Activated CD4-positive, alpha-beta T cell treated with anti-CD3 and anti-CD28 coated beads, Interleukin-2, amount 10 ng/mL, durations not matched to agents 24 days and 14 days (primary cell): ENCODE measurements at regions not wholly inside any gene's neighbourhood (a gene's known extent, or its start where the extent isn't known, plus 50 kb on each side); places are given as distances from the start of the nearest gene placed in this dataset.
"Not testable (repeated sequence)": the region's sequence is repeated elsewhere in the genome, so short reads cannot be mapped to it uniquely, and the experiment has no call there.

Experiments
- DNase-seq: peaks from one replicate; pipeline ENCODE4 v3.0.0; 2022
- H3K27ac Mint-ChIP-seq: one replicate; pipeline ENCODE4 v1.8.0; 2022; ENCODE audit warnings: mild to moderate bottlenecking, mixed read lengths
- H3K27me3 Mint-ChIP-seq: one replicate; pipeline ENCODE4 v1.8.0; 2022; ENCODE audit warnings: mixed read lengths
- H3K36me3 Mint-ChIP-seq: one replicate; pipeline ENCODE4 v1.8.0; 2022; ENCODE audit warnings: low read depth, mild to moderate bottlenecking, mixed read lengths
- H3K4me1 Mint-ChIP-seq: one replicate; pipeline ENCODE4 v1.8.0; 2021; ENCODE audit warnings: mixed read lengths
- H3K4me3 Mint-ChIP-seq: one replicate; pipeline ENCODE4 v1.8.0; 2022; ENCODE audit warnings: mild to moderate bottlenecking, moderate library complexity, mixed read lengths
- H3K9me3 Mint-ChIP-seq: one replicate; pipeline ENCODE4 v1.8.0; 2021; ENCODE audit warnings: mixed read lengths
- intact Hi-C: fragments of 100-400 bp; cut with micrococcal nuclease; formaldehyde crosslinking; loops from one replicate; pipeline ENCODE4 v1.15.1; 2023

GRCh38 chr14:86780876-86781510 lies 1212.0 kb downstream of the GALC start:
- Mint-ChIP-seq H3K9me3 (peaks cover 11% of the 10 kb centered on the region), H3K27me3 (no peaks in the 10 kb centered on the region), H3K4me3 (no peak overlapping the region), H3K27ac (no peak overlapping the region), H3K36me3 (no peaks in the 10 kb centered on the region), H3K4me1 (no peaks in the 10 kb centered on the region)
- intact Hi-C loops, result no loop called here
- no peak for DNase-seq

DNA sequence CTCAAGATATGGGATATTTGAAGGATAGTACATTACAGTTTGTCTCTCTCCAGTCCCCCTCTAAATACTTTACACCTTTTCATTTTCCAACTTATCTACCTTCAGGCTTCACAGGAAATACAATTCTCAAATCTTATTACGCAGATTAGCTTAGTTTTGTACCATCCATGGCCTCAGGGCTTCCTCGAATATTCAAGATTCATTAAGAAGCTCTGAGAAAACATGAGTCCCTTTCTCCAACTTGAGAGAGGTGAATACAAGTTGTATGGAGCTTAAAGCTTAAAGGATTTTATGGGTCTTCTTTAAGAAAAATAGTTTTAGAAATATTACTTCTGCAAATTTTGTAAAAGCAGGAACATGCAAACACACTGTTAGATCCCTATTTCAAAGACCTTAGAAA lies 1212.5 kb downstream of the GALC start:
- DNase-seq, result no peak
- Mint-ChIP-seq H3K9me3 (peaks cover 11% of the 10 kb centered on the region), H3K4me1 (no peaks in the 10 kb centered on the region), H3K27me3 (no peaks in the 10 kb centered on the region), H3K36me3 (no peaks in the 10 kb centered on the region), H3K27ac (no peak overlapping the region), H3K4me3 (no peak overlapping the region)
- intact Hi-C loops, result no loop called here

DNA sequence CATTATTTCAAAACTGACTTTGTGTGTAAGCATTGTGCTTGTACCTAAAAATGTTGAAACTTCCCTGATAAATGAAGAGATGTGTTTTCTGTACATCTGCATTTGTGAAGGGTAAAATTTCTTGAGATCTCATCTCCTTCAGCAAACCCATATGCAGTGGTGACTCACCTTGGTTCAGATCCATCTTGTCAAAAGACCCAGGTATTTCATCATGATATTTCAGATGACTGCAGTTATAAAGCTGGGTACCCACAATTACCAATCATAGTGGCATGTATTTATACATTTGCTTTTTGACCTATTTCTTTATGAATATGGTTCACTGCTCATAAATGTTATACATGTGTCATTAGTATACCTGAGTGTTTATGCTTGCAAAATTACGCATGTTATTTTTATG lies 1213.6 kb downstream of the GALC start:
- H3K36me3 Mint-ChIP-seq, result no peaks in the 10 kb centered on the region
- intact Hi-C loops, result no loop called here

GRCh38 chr14:86777963-86778602 lies 1214.9 kb downstream of the GALC start:
- no peaks in the 10 kb centered on the region for H3K36me3 Mint-ChIP-seq
- intact Hi-C loops, result no loop called here
- H3K27ac Mint-ChIP-seq, result no peak overlapping the region
- no peak for DNase-seq
- H3K4me3 Mint-ChIP-seq, result no peak overlapping the region
- H3K9me3 Mint-ChIP-seq, result peaks cover 7% of the 10 kb centered on the region
- no peaks in the 10 kb centered on the region for H3K27me3 Mint-ChIP-seq
- H3K4me1 Mint-ChIP-seq, result no peaks in the 10 kb centered on the region

More for the DNA sequence above, 1213.6 kb downstream of the GALC start:
- Mint-ChIP-seq H3K27me3 (no peaks in the 10 kb centered on the region), H3K4me3 (no peak overlapping the region), H3K4me1 (no peaks in the 10 kb centered on the region), H3K27ac (no peak overlapping the region), H3K9me3 (peaks cover 7% of the 10 kb centered on the region)
- DNase-seq, result no peak

DNA sequence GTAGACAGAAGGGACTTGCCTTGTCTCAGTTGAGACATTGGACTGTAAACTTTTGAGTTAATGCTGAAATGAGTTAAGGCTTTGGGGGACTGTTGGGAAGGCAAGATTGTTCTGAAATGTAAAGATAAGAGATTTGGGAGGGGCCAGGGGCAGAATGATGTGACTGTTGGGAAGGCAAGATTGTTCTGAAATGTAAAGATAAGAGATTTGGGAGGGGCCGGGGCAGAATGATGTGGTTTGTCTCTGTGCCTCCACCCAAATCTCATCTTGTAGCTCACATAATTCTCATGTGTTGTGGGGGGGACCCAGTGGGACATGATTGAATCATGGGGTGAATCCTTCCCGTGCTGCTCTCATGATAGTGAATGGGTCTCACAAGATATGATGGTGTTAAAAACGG lies 1217.1 kb downstream of the GALC start:
- H3K36me3 Mint-ChIP-seq, DNase-seq, H3K27ac Mint-ChIP-seq, H3K27me3 Mint-ChIP-seq, intact Hi-C loops, H3K4me1 Mint-ChIP-seq, H3K4me3 Mint-ChIP-seq, H3K9me3 Mint-ChIP-seq: not testable (repeated sequence)

GRCh38 chr14:86774916-86775315 lies 1218.1 kb downstream of the GALC start:
- H3K27ac Mint-ChIP-seq, result no peak overlapping the region
- no peaks in the 10 kb centered on the region for H3K4me1 Mint-ChIP-seq
- H3K4me3 Mint-ChIP-seq, result no peak overlapping the region
- DNase-seq, result no peak
- no peaks in the 10 kb centered on the region for H3K27me3 Mint-ChIP-seq
- H3K36me3 Mint-ChIP-seq, result no peaks in the 10 kb centered on the region
- intact Hi-C loops, result no loop called here
- H3K9me3 Mint-ChIP-seq, result peaks cover 4% of the 10 kb centered on the region

- no peaks in the 10 kb centered on the region for H3K27me3 Mint-ChIP-seq
- no peak overlapping the region for H3K27ac Mint-ChIP-seq
- no peak for DNase-seq
- intact Hi-C loops, result no loop called here
- no peaks in the 10 kb centered on the region for H3K4me1 Mint-ChIP-seq
- no peak overlapping the region for H3K4me3 Mint-ChIP-seq
- H3K9me3 Mint-ChIP-seq, result peaks cover 4% of the 10 kb centered on the region
- H3K36me3 Mint-ChIP-seq, result no peaks in the 10 kb centered on the region
Observed at GRCh38 chr14:86772075-86772474, 1220.9 kb downstream of the GALC start.

- intact Hi-C loops, result no loop called here
- Mint-ChIP-seq H3K9me3 (peaks cover 4% of the 10 kb centered on the region), H3K4me3 (no peak overlapping the region), H3K27ac (no peak overlapping the region), H3K27me3 (no peaks in the 10 kb centered on the region), H3K36me3 (no peaks in the 10 kb centered on the region), H3K4me1 (no peaks in the 10 kb centered on the region)
- DNase-seq, result no peak
Observed at GRCh38 chr14:86770186-86770585, 1222.8 kb downstream of the GALC start.

DNA sequence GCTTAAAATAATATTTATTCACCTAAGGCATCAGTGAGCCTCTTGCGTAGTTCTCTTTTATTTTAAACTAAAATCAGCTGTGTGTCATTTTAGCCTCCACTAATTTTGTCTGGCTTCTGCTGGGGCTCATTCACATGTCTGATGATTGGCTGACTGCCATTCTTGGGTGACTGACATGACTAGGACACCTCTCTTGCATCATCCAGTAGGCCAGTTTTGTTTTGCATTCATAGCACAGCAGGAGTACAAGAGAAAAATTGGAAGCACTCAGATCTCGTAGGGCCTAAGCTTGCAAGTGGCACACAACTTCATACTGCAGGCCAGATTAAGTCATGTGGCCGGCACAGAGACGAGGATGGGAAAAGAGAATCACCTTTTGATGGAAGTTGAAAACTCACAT lies 1226.5 kb downstream of the GALC start:
- intact Hi-C loops, result no loop called here
- Mint-ChIP-seq H3K36me3 (no peaks in the 10 kb centered on the region), H3K9me3 (peaks cover under 1% of the 10 kb centered on the region), H3K4me3 (no peak overlapping the region), H3K4me1 (no peaks in the 10 kb centered on the region), H3K27ac (no peak overlapping the region), H3K27me3 (no peaks in the 10 kb centered on the region)
- no peak for DNase-seq

- no peaks in the 10 kb centered on the region for H3K27me3 Mint-ChIP-seq
- no peaks in the 10 kb centered on the region for H3K9me3 Mint-ChIP-seq
- intact Hi-C loops, result no loop called here
- no peak for DNase-seq
- H3K4me3 Mint-ChIP-seq, result no peak overlapping the region
- H3K27ac Mint-ChIP-seq, result no peak overlapping the region
- no peaks in the 10 kb centered on the region for H3K36me3 Mint-ChIP-seq
- no peaks in the 10 kb centered on the region for H3K4me1 Mint-ChIP-seq
Observed at GRCh38 chr14:86761611-86762010, 1231.4 kb downstream of the GALC start.

GRCh38 chr14:86756521-86757190 lies 1226.7 kb downstream of the FLRT2 start:
- DNase-seq, result no peak
- H3K27ac Mint-ChIP-seq, result no peak overlapping the region
- intact Hi-C loops, result no loop called here
- peaks cover 8% of the 10 kb centered on the region for H3K9me3 Mint-ChIP-seq
- H3K36me3 Mint-ChIP-seq, result no peaks in the 10 kb centered on the region
- H3K27me3 Mint-ChIP-seq, result no peaks in the 10 kb centered on the region
- H3K4me3 Mint-ChIP-seq, result no peak overlapping the region
- no peaks in the 10 kb centered on the region for H3K4me1 Mint-ChIP-seq

DNA sequence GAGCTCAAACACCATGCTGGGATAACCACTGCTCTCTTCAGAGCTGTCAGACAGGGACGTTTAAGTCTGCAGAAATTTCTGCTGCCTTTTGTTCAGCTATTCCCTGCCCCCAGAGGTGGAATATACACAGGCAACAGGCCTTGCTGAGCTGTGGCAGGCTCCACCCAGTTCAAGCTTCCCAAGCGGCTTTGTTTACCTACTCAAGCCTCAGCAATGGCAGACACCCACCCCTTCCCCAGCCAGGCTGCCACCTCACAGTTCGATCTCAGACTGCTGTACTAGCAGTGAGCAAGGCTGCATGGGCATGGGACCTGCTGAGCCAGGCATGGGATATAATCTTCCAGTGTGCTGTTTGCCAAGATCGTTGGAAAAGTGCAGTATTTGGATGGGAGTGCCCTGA lies 1220.5 kb downstream of the FLRT2 start:
- H3K27ac Mint-ChIP-seq, DNase-seq, H3K4me3 Mint-ChIP-seq, H3K27me3 Mint-ChIP-seq, intact Hi-C loops, H3K36me3 Mint-ChIP-seq, H3K4me1 Mint-ChIP-seq: not testable (repeated sequence)
- peaks cover 19% of the 10 kb centered on the region for H3K9me3 Mint-ChIP-seq

- intact Hi-C loops, result no loop called here
- Mint-ChIP-seq H3K36me3 (no peaks in the 10 kb centered on the region), H3K27me3 (no peaks in the 10 kb centered on the region), H3K4me1 (no peaks in the 10 kb centered on the region), H3K4me3 (no peak overlapping the region), H3K9me3 (peaks cover 4% of the 10 kb centered on the region), H3K27ac (no peak overlapping the region)
- no peak for DNase-seq
Observed at GRCh38 chr14:86739761-86740160, 1209.8 kb downstream of the FLRT2 start.

DNA sequence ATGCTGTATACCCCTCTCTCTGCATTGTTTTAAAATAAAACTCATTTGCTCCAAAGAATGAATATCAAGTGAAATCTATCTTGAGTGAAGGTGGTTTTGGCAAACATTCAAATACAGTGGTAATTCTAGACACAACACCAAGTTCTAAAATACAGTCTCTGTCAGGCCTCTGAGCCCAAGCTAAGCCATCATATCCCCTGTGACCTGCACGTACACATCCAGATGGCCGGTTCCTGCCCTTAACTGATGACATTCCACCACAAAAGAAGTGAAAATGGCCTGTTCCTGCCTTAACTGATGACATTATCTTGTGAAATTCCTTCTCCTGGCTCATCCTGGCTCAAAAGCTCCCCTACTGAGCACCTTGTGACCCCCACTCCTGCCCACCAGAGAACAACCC lies 1201.5 kb downstream of the FLRT2 start:
- H3K4me3 Mint-ChIP-seq, H3K27me3 Mint-ChIP-seq, DNase-seq, H3K36me3 Mint-ChIP-seq, intact Hi-C loops, H3K9me3 Mint-ChIP-seq, H3K27ac Mint-ChIP-seq, H3K4me1 Mint-ChIP-seq: not testable (repeated sequence)
